Trophoblast cell (in vitro differentiated cells and primary cell): ENCODE measurements at regions not wholly inside any gene's neighbourhood (a gene's known extent, or its start where the extent isn't known, plus 50 kb on each side); places are given as distances from the start of the nearest gene placed in this dataset.
A peak's percentile ranks its signal among the peaks of the same experiment; 100 is the strongest.

Experiments used
- DNase-seq, 2 donors: peaks; one replicate each; pipeline ENCODE4 v3.0.0-alpha.2; 2016
- H2AFZ ChIP-seq: 2 replicates; pipeline ENCODE4 v1.6.1; 2013; ENCODE audit warnings: low read length, moderate library complexity, mild to moderate bottlenecking; ENCODE audit not compliant: insufficient read depth, poor library complexity
- H2AK5ac ChIP-seq: 2 replicates; pipeline ENCODE4 v1.6.1; 2013; ENCODE audit warnings: mild to moderate bottlenecking, low read length
- H2BK120ac ChIP-seq: 2 replicates; pipeline ENCODE4 v1.6.1; 2013; ENCODE audit warnings: low read length, mild to moderate bottlenecking, moderate library complexity; ENCODE audit not compliant: insufficient read depth, poor library complexity
- H2BK12ac ChIP-seq: 2 replicates; pipeline ENCODE4 v1.6.1; 2013; ENCODE audit warnings: mild to moderate bottlenecking, low read length, moderate library complexity
- H2BK5ac ChIP-seq: 2 replicates; pipeline ENCODE4 v1.6.1; 2013; ENCODE audit warnings: low read length, low read depth, moderate library complexity, mild to moderate bottlenecking; ENCODE audit not compliant: poor library complexity
- H3K14ac ChIP-seq: 2 replicates; pipeline ENCODE4 v1.6.1; 2013; ENCODE audit warnings: mild to moderate bottlenecking, low read length
- H3K18ac ChIP-seq: 2 replicates; pipeline ENCODE4 v1.6.1; 2013; ENCODE audit warnings: mild to moderate bottlenecking, low read length
- H3K23ac ChIP-seq: 2 replicates; pipeline ENCODE4 v1.6.1; 2013; ENCODE audit warnings: low read length
- H3K27ac ChIP-seq: 2 replicates; pipeline ENCODE4 v1.5.1; 2013; ENCODE audit warnings: low read depth, mild to moderate bottlenecking, inconsistent platforms, low read length, moderate library complexity
- H3K27me3 ChIP-seq: 2 replicates; pipeline ENCODE4 v1.6.1; 2013; ENCODE audit warnings: inconsistent platforms, mild to moderate bottlenecking, low read length, moderate library complexity; ENCODE audit not compliant: insufficient read depth
- H3K36me3 ChIP-seq, 2 experiments: 1 replicate in 1 of 2; 2 replicates in 1 of 2; pipeline ENCODE4 v1.6.1; 2013; ENCODE audit warnings: low read length in 2 of 2, mild to moderate bottlenecking in 2 of 2, moderate library complexity in 1 of 2; ENCODE audit not compliant: insufficient read depth in 2 of 2, control insufficient read depth in 1 of 2
- H3K4ac ChIP-seq: 2 replicates; pipeline ENCODE4 v1.6.1; 2013; ENCODE audit warnings: low read depth, mild to moderate bottlenecking, low read length, moderate library complexity
- H3K4me1 ChIP-seq, 2 experiments: 1 replicate in 1 of 2; 2 replicates in 1 of 2; pipeline ENCODE4 v1.6.1; 2013; ENCODE audit warnings: low read length in 2 of 2, mild to moderate bottlenecking in 2 of 2, moderate library complexity in 1 of 2; ENCODE audit not compliant: insufficient read depth in 2 of 2, control insufficient read depth in 1 of 2
- H3K4me2 ChIP-seq: 2 replicates; pipeline ENCODE4 v1.6.1; 2013; ENCODE audit warnings: inconsistent platforms, mild to moderate bottlenecking, low read length, moderate library complexity
- H3K4me3 ChIP-seq: 2 replicates; pipeline ENCODE4 v1.5.1; 2013; ENCODE audit warnings: mild to moderate bottlenecking, low read depth, low read length, inconsistent platforms
- H3K79me1 ChIP-seq: one replicate; pipeline ENCODE4 v1.6.1; 2013; ENCODE audit warnings: low read length
- H3K79me2 ChIP-seq: 2 replicates; pipeline ENCODE4 v1.6.1; 2013; ENCODE audit warnings: low read length, mild to moderate bottlenecking; ENCODE audit not compliant: control insufficient read depth, insufficient read depth, poor library complexity
- H3K9ac ChIP-seq: 2 replicates; pipeline ENCODE4 v1.6.1; 2013; ENCODE audit warnings: mild to moderate bottlenecking, low read length
- H3K9me3 ChIP-seq: 2 replicates; pipeline ENCODE4 v1.6.1; 2013; ENCODE audit warnings: low read depth, mild to moderate bottlenecking, control low read depth, inconsistent platforms, low read length; ENCODE audit not compliant: insufficient read depth
- H4K12ac ChIP-seq: 2 replicates; pipeline ENCODE4 v1.6.1; 2013; ENCODE audit warnings: low read depth, mild to moderate bottlenecking, low read length, moderate library complexity
- H4K8ac ChIP-seq: 2 replicates; pipeline ENCODE4 v1.6.1; 2013; ENCODE audit warnings: low read depth, mild to moderate bottlenecking, low read length, moderate library complexity
- H4K91ac ChIP-seq: one replicate; pipeline ENCODE4 v1.6.1; 2013; ENCODE audit warnings: low read depth, mild to moderate bottlenecking, low read length, moderate library complexity
- WGBS: extraction: QIAGEN DNeasy Blood & Tissue Kit; methylation state at CpG from one replicate; pipeline ENCODE4 v1.1.7; 2013; ENCODE audit warnings: missing lambda C conversion rate; ENCODE audit not compliant: insufficient read length, insufficient coverage; ENCODE audit errors: extremely low coverage; 5-methylcytosine and 5-hydroxymethylcytosine counted together

DNA sequence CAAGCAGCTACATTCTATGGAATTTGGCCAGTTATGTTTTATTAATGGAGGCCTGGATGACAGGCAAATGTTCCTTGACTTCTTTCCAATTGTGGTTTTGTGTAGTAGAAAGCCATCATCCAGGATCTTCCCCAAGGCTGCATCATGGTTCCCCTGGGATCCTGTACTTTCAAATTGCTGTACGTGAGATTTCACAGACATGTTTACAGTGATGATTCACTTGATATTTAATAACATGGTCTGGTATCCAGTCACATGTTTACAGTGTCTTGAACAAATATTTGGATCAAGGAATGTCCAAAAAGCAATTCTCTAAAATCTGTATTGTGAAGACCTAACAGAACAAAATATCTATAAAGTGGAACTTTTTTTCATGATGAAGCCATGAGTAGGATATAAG lies 68.3 kb upstream of the ST6GALNAC3 start:
- no peaks in the 10 kb centered on the region for H3K9me3 ChIP-seq
- no peak overlapping the region for H3K4ac ChIP-seq
- H4K12ac ChIP-seq = no peak overlapping the region
- H3K14ac ChIP-seq = no peak overlapping the region
- no peak overlapping the region for H3K4me2 ChIP-seq
- H2BK120ac ChIP-seq = no peak overlapping the region
- no CpG with 5 or more reads among the region's 1 CpG for WGBS
- no peak overlapping the region for H3K18ac ChIP-seq
- no peak overlapping the region for H3K23ac ChIP-seq
- H4K8ac ChIP-seq = no peak overlapping the region
- H2AFZ ChIP-seq = no peak overlapping the region
- H3K4me1 ChIP-seq = no peaks in the 10 kb centered on the region
- H3K79me1 ChIP-seq = peaks cover 1% of the 10 kb centered on the region
- no peak overlapping the region for H3K4me3 ChIP-seq
- no peaks in the 10 kb centered on the region for H3K27me3 ChIP-seq
- no peak overlapping the region for H3K27ac ChIP-seq
- no peak overlapping the region for H2BK12ac ChIP-seq
- no peak overlapping the region for H2AK5ac ChIP-seq
- no peaks in the 10 kb centered on the region for H3K79me2 ChIP-seq
- H4K91ac ChIP-seq = no peak overlapping the region
- H3K9ac ChIP-seq = no peak overlapping the region
- no peaks in the 10 kb centered on the region for H3K36me3 ChIP-seq
- no peak for DNase-seq
- H2BK5ac ChIP-seq = no peak overlapping the region

DNA sequence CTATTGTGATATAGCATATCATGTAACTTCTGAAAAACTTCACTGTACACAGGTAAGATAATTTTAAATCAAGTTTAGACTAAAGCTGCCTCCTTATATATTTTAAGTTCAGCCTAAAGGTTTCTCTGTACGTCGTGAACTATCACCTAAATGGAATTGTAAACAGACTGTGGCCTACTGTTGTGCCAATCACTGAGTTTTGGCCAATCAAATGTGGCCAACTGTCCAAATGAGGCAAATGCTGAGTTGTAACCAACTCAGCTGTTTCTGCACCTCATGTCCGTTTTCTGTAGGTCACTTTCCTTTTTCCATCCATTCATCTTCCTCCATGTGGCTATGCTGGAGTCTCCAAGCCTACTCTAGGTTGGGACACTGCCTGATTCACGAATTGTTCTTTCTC lies 63.7 kb upstream of the ST6GALNAC3 start:
- no peak overlapping the region for H3K4me3 ChIP-seq
- H3K9me3 ChIP-seq = no peaks in the 10 kb centered on the region
- no peaks in the 10 kb centered on the region for H3K27me3 ChIP-seq
- H3K4me2 ChIP-seq = no peak overlapping the region
- H3K14ac ChIP-seq = peak overlapping the region; percentile 13
- peak overlapping the region; percentile 5 for H2BK120ac ChIP-seq
- WGBS = no CpG with 5 or more reads among the region's 4 CpGs
- no peak overlapping the region for H3K18ac ChIP-seq
- H2BK5ac ChIP-seq = peak overlapping the region; percentile 3
- H3K79me2 ChIP-seq = no peaks in the 10 kb centered on the region
- peaks cover 4 to 11% of the 10 kb centered on the region in 2 experiments for H3K4me1 ChIP-seq
- no peak overlapping the region for H3K9ac ChIP-seq
- H3K36me3 ChIP-seq = no peaks in the 10 kb centered on the region
- H3K4ac ChIP-seq = no peak overlapping the region
- H2BK12ac ChIP-seq = peak overlapping the region; percentile 44
- no peak overlapping the region for H2AFZ ChIP-seq
- H3K79me1 ChIP-seq = peaks cover 16% of the 10 kb centered on the region
- H3K27ac ChIP-seq = no peak overlapping the region
- no peak overlapping the region for H3K23ac ChIP-seq
- H4K8ac ChIP-seq = no peak overlapping the region
- H4K91ac ChIP-seq = no peak overlapping the region
- DNase-seq = no peak
- H4K12ac ChIP-seq = no peak overlapping the region
- no peak overlapping the region for H2AK5ac ChIP-seq

DNA sequence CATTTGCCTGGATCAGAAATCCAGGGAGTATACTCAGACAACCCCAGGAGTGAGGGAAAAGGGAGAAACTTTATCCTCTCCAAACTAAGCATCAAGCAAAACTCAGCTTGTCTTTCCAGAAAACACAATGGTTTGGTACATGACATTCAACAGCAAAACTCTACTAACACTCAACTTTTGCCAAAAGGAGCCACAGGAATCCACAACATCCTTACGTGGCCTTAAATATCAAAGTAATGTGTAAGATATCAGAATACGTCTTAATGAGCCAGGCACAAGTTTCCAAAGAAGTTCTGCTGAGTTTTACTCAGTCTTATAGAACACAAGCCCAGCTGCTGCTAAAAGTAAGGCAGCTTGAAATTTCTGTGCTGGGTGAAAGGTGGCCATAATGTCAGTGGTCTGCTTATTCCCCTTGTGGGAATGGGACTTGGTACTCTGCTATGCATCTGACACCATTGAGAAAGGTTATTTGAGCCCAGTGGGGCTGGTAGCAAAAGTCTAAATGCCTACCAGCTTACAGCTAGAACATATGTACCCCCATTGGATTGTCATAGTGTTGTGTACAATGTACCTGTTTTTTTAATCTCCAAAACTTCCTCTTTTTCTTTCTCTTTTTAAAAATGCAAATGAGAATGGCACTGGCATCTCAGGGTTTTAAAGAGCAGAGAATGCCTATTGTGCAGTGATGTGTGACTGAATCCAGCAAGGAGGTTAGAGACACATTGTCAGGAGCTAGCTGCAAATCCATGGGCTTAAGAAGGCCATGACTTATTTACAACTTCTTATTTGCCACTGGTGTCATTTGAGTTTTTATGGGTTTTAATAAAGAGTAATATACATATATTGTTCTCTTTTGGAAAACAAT lies 62.0 kb upstream of the ST6GALNAC3 start:
- H3K23ac ChIP-seq = no peak overlapping the region

DNA sequence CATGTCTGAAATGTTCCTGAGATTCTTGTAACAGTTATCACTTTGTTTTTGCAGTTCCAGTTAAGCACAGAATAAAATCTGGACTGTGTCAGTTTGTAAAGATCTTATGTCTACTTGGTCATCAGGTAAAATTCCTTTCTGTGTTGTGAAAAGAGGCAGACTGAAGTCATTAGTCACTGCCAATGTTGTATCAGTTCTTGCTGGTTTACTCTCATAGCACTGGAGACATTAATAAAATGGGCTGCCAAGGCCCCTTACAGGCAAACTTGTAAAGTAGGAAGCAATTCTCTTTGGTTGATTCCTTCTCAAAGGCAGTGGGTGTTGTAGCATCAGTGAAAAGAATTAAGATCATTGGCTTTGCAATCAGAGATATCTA lies 61.4 kb upstream of the ST6GALNAC3 start:
- H2AFZ ChIP-seq = no peak overlapping the region
- no peak overlapping the region for H3K4me2 ChIP-seq
- DNase-seq = no peak
- H3K4ac ChIP-seq = no peak overlapping the region
- H3K4me3 ChIP-seq = no peak overlapping the region
- H3K9ac ChIP-seq = no peak overlapping the region
- H4K8ac ChIP-seq = no peak overlapping the region
- peaks cover 17% of the 10 kb centered on the region for H3K79me1 ChIP-seq
- no peak overlapping the region for H3K18ac ChIP-seq
- peak overlapping the region; percentile 67 for H3K27ac ChIP-seq
- no peaks in the 10 kb centered on the region for H3K9me3 ChIP-seq
- H4K91ac ChIP-seq = no peak overlapping the region
- no peak overlapping the region for H2BK120ac ChIP-seq
- no peaks in the 10 kb centered on the region for H3K79me2 ChIP-seq
- no peak overlapping the region for H2AK5ac ChIP-seq
- no peak overlapping the region for H3K14ac ChIP-seq
- no peaks in the 10 kb centered on the region for H3K27me3 ChIP-seq
- peak overlapping the region; percentile 88 for H2BK5ac ChIP-seq
- H2BK12ac ChIP-seq = no peak overlapping the region
- no peak overlapping the region for H3K23ac ChIP-seq
- H3K36me3 ChIP-seq = no peaks in the 10 kb centered on the region
- H4K12ac ChIP-seq = no peak overlapping the region
- H3K4me1 ChIP-seq = peaks cover 6 to 11% of the 10 kb centered on the region in 2 experiments

More for the DNA sequence above, 62.0 kb upstream of the ST6GALNAC3 start:
- Histone ChIP-seq H2BK5ac (peak overlapping the region; percentile 88), H3K18ac (no peak overlapping the region), H3K36me3 (no peaks in the 10 kb centered on the region), H2BK120ac (peak overlapping the region; percentile 86), H4K91ac (peak overlapping the region; percentile 93), H3K4me3 (no peak overlapping the region), H3K27me3 (no peaks in the 10 kb centered on the region), H3K4me2 (no peak overlapping the region), H3K4me1 (peaks cover 6 to 11% of the 10 kb centered on the region in 2 experiments), H3K9ac (no peak overlapping the region), H3K27ac (peak overlapping the region; percentile 91), H3K79me2 (no peaks in the 10 kb centered on the region), H2AK5ac (no peak overlapping the region), H2BK12ac (peak overlapping the region; percentile 67), H4K12ac (no peak overlapping the region), H3K4ac (no peak overlapping the region), H3K9me3 (no peaks in the 10 kb centered on the region), H2AFZ (no peak overlapping the region), H4K8ac (peak overlapping the region; percentile 10), H3K79me1 (peaks cover 19% of the 10 kb centered on the region), H3K14ac (peak overlapping the region; percentile 45)
- no CpG with 5 or more reads among the region's 2 CpGs for WGBS
- DNase-seq = no peak
